Adrenal gland (tissue), 9 donors: ENCODE measurements at regions not wholly inside any gene's neighbourhood (a gene's known extent, or its start where the extent isn't known, plus 50 kb on each side); places are given as distances from the start of the nearest gene placed in this dataset.

Experiments
- DNase-seq, 7 donors: peaks; one replicate each; pipeline ENCODE4 v3.0.0-alpha.2; 2019 to 2020
- H3K27ac ChIP-seq, 5 donors: fragments of 200-600 bp; sonication (generic) in 4 of 5; 1 replicate in 3 of 5; 2 replicates in 2 of 5; pipeline versions ENCODE4 v1.5.1 to v1.8.0; 2016 to 2020; ENCODE audit warnings: mild to moderate bottlenecking in 1 of 5
- H3K27me3 ChIP-seq: fragments of 200-600 bp; 2 replicates; pipeline ENCODE4 v1.8.0; 2021
- H3K36me3 ChIP-seq, 2 donors: fragments of 200-600 bp; replicated peaks in 1 of 2; 1 replicate in 1 of 2; 2 replicates in 1 of 2; pipeline versions ENCODE4 v1.5.1 to v1.8.0; 2018 to 2022
- H3K4me1 ChIP-seq, 2 donors: fragments of 200-600 bp; replicated peaks in 1 of 2; 1 replicate in 1 of 2; 2 replicates in 1 of 2; pipeline versions ENCODE4 v1.5.1 to v1.8.0; 2018 to 2021
- H3K4me3 ChIP-seq, 4 donors: fragments of 200-600 bp; sonication (generic) in 3 of 4; one replicate each; pipeline ENCODE4 v1.5.1; 2016 to 2018
- H3K9me3 ChIP-seq, 3 donors: fragments of 200-600 bp; sonication (generic) in 1 of 3; replicated peaks in 1 of 3; 1 replicate in 2 of 3; 2 replicates in 1 of 3; pipeline versions ENCODE4 v1.5.1 to v1.8.0; 2016 to 2021
- POLR2A ChIP-seq, 2 donors: fragments of 450-650 bp; IDR thresholded peaks; one replicate each; pipeline ENCODE4 v1.6.1; 2017; ENCODE audit warnings: antibody characterized with exemption in 2 of 2, mild to moderate bottlenecking in 2 of 2, moderate library complexity in 1 of 2
- WGBS, 4 donors: extraction: QIAGEN DNeasy Blood & Tissue Kit in 2 of 4; methylation state at CpG; one replicate each; pipeline versions ENCODE4 v1.1.5 to v1.1.7; 2013 to 2017; 5-methylcytosine and 5-hydroxymethylcytosine counted together
- intact Hi-C, 2 donors: fragments of 100-400 bp; cut with DNase I; formaldehyde crosslinking; loops; one replicate each; pipeline versions ENCODE4 v1.14.1 to v1.15.0; 2022 to 2023
- TF ChIP-seq, protein P1 (sequence below), 6 experiments: fragments of 450-650 bp in 4 of 6; fragments of 200-600 bp in 2 of 6; sonication (generic) in 1 of 6; IDR thresholded peaks; 1 replicate in 5 of 6; 2 replicates in 1 of 6; pipeline versions ENCODE4 v1.5.1 to v1.8.0; 2016 to 2021; ENCODE audit warnings: antibody characterized with exemption in 6 of 6, mild to moderate bottlenecking in 2 of 6, moderate library complexity in 1 of 6
- donor health status: healthy with polysubstance abuse.
- donor health status: Bipolar disorder and iron deficiency.
- donor health status: DM: yes; HTN: yes; CAD: no.
- donor health status: DM: no; HTN: no; CAD: no.
- donor health status: DM: no; HTN: no; CAD: no.

DNA sequence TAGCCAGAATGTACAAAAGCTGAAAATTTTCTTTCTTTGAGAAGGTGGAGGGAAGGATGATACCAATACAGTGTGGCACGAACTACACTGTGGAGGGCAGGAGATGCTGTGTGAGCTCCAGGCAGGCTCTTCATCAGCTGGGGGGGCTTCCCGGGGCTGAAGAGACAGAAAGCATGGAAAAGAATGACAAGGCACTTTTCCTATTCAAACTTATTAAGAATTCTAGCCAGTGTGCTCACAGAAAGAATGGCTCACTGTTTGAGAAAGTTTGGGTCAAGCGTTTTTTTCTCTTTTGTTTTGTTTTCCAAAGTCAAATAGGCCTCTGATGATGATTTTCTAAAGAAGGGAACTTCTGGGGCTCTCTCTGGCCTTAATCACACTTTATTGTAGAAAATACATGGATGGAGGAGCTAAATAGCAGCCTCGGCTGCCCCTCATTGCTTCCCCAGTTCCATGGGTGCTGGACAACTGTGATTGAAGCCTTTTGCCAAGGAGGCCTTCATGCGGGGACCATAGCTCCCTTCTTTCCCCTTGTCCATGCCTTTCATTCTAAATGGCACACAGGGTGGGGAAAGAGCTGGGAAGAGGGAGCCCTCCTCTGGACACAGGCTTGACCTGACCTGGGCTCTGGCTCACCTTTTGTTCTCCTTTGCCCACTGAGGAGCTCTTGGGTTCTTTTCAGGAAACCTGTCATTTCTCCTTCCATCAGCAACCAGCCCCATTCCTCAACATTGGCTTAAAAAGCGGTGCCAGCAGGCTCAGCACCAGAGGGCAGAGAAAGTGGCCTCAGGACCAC is 130.6 kb downstream of the TDRD15 start:
- H3K9me3 ChIP-seq, result no peaks in the 10 kb centered on the region
- no peak overlapping the region for H3K27ac ChIP-seq
- intact Hi-C loops, result no loop called here
- no peak for DNase-seq
- H3K4me1 ChIP-seq, result peaks cover 0 to 4% of the 10 kb centered on the region in 2 donors
- H3K36me3 ChIP-seq, result no peaks in the 10 kb centered on the region
- no peak overlapping the region for H3K4me3 ChIP-seq
- 86 to 92% (median 89%) methylated on average over 5 to 6 of the region's 6 CpGs for WGBS, 4 donors
- H3K27me3 ChIP-seq, result no peaks in the 10 kb centered on the region
- no peak for TF ChIP-seq POLR2A (IDR thresholded peaks at IDR 0.05)
- TF ChIP-seq, protein P1, sequence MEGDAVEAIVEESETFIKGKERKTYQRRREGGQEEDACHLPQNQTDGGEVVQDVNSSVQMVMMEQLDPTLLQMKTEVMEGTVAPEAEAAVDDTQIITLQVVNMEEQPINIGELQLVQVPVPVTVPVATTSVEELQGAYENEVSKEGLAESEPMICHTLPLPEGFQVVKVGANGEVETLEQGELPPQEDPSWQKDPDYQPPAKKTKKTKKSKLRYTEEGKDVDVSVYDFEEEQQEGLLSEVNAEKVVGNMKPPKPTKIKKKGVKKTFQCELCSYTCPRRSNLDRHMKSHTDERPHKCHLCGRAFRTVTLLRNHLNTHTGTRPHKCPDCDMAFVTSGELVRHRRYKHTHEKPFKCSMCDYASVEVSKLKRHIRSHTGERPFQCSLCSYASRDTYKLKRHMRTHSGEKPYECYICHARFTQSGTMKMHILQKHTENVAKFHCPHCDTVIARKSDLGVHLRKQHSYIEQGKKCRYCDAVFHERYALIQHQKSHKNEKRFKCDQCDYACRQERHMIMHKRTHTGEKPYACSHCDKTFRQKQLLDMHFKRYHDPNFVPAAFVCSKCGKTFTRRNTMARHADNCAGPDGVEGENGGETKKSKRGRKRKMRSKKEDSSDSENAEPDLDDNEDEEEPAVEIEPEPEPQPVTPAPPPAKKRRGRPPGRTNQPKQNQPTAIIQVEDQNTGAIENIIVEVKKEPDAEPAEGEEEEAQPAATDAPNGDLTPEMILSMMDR (IDR thresholded peaks at IDR 0.05), result no peak

DNA sequence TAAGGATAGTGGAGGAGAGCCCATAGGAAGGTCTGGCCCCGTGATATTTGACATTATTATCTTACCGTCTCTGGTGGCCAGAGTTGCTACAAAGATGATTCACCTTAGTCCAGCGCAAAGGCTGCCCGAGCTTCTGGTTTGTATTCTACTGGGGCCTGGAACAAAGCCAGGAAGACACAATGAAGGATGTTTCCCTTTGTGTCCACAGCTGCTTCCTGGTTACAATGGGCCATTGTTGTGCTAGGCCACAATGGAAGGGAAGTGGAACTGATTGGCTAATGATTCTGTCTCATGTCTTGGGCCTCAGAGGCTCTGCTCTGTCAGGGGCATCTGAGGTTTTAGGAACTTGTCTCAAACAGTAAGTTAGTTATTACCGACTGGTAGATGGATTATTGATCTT is 132.2 kb downstream of the TDRD15 start:
- intact Hi-C loops, result no loop called here
- H3K4me1 ChIP-seq, result peaks cover 0 to 4% of the 10 kb centered on the region in 2 donors
- peak overlapping the region in 1 of 5 donors; percentile 30 for H3K27ac ChIP-seq
- WGBS, 4 donors, result 54 to 70% (median 57%) methylated on average over 5 of the region's 5 CpGs
- no peaks in the 10 kb centered on the region for H3K27me3 ChIP-seq
- no peak overlapping the region for H3K4me3 ChIP-seq
- H3K9me3 ChIP-seq, result no peaks in the 10 kb centered on the region
- H3K36me3 ChIP-seq, result no peaks in the 10 kb centered on the region
- TF ChIP-seq, protein P1 (IDR thresholded peaks at IDR 0.05), result no peak
- TF ChIP-seq POLR2A (IDR thresholded peaks at IDR 0.05), result no peak
- DNase-seq, result peak; percentile 36 to 78 (median 58)

- TF ChIP-seq, protein P1 (IDR thresholded peaks at IDR 0.05), result no peak
- no peak for TF ChIP-seq POLR2A (IDR thresholded peaks at IDR 0.05)
- Histone ChIP-seq H3K27me3 (no peaks in the 10 kb centered on the region), H3K4me1 (peaks cover 0 to 4% of the 10 kb centered on the region in 2 donors), H3K9me3 (no peaks in the 10 kb centered on the region), H3K36me3 (no peaks in the 10 kb centered on the region), H3K4me3 (no peak overlapping the region), H3K27ac (no peak overlapping the region)
- WGBS, 4 donors, result 75 to 88% (median 83%) methylated on average over 2 of the region's 2 CpGs
- no peak for DNase-seq
- intact Hi-C loops, result no loop called here
Observed at GRCh38 chr2:21257621-21258020, 133.9 kb downstream of the TDRD15 start.

DNA sequence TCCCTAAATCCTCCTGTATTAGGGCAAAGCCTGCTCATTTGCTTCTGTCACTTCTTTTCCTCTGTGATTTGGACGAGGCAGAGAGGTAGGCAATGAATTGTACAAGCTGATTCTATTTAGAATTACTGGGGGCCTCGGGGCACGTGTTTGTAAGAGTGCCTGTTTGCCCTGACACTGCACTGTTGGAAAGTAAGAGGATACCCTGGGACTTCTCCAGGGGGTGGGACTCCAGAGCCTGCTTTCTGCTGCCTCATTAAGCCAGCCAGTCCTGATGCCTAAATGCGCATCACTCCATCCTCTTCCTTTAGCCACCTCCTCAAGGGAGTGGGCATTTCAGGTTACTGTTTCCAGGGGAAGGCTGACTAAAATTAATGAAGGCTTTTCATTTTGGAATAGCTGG is 134.3 kb downstream of the TDRD15 start:
- H3K9me3 ChIP-seq, result no peaks in the 10 kb centered on the region
- no peaks in the 10 kb centered on the region for H3K27me3 ChIP-seq
- TF ChIP-seq, protein P1 (IDR thresholded peaks at IDR 0.05), result no peak
- no peak for DNase-seq
- no peak overlapping the region for H3K27ac ChIP-seq
- peaks cover 0 to 4% of the 10 kb centered on the region in 2 donors for H3K4me1 ChIP-seq
- WGBS, 4 donors, result 66 to 89% (median 81%) methylated on average over 4 of the region's 4 CpGs
- H3K36me3 ChIP-seq, result no peaks in the 10 kb centered on the region
- H3K4me3 ChIP-seq, result no peak overlapping the region
- intact Hi-C loops, result no loop called here
